ENCODE measurements at regions not wholly inside any gene's neighbourhood (a gene's known extent, or its start where the extent isn't known, plus 50 kb on each side); places are given as distances from the start of the nearest gene placed in this dataset.

DNA sequence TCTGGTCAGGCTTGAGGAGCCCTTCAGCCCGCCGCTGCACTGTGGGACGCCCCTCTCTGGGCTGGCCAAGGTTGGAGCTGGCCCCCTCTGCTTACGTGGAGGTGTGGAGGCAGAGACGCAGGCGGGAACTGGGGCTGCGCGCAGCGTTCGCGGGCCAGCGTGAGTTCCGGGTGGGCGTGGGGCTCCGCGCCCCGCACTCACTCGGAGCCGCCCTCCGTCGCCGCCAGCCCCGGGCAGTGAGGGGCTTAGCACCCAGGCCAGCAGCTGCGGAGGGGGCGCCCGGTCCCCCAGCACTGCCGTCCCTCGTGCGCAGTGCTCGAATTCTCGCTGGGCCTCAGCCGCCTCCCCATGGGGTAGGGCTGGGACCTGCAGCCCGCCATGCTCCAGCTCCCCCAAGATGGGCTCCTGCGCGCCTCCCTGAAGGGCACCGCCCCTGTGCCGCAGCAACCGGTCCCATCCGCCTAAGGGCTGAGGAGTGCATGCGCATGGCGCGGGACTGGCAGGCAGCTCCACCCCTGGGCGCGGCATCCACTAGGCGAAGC lies 695.9 kb downstream of the EPHA7 start:
- no peak for DNase-seq (ENCODE audit: low read depth in 1 of 2, low spot score in 2 of 2)
- ChIA-PET CTCF (ENCODE audit: partially characterized antibody) (no interaction called here), POLR2A (ENCODE audit: partially characterized antibody) (no interaction called here)
- peak overlapping the region in 1 of 4 experiments; percentile 12; a peak in 1 of 8 replicates for H3K4me3 ChIP-seq (ENCODE audit: extremely low read depth in 1 of 4, insufficient read depth in 2 of 4, low read depth in 3 of 4, low read length in 4 of 4)
- no peak overlapping the region for H3K18ac ChIP-seq (ENCODE audit: extremely low read depth, low read length)
- H4K5ac ChIP-seq (ENCODE audit: insufficient read length, low read depth, low read length), result no peak overlapping the region
- peaks cover 0 to 8% of the 10 kb centered on the region in 2 experiments; a peak in 1 of 4 replicates for H3K9me3 ChIP-seq (ENCODE audit: insufficient read depth in 2 of 2, low read depth in 1 of 2, low read length in 1 of 2)
- no peak overlapping the region for H2BK15ac ChIP-seq (ENCODE audit: low read length)
- no peaks in the 10 kb centered on the region for H3K36me3 ChIP-seq (ENCODE audit: control insufficient read depth in 2 of 4, insufficient read depth in 4 of 4, low read length in 3 of 4)
- no peaks in the 10 kb centered on the region for H3K23me2 ChIP-seq (ENCODE audit: low read depth, low read length)
- H3K79me2 ChIP-seq (ENCODE audit: control insufficient read depth in 1 of 2, insufficient read depth in 2 of 2, low read length in 2 of 2), result no peaks in the 10 kb centered on the region
- H3K4me1 ChIP-seq (replicated peaks in 1 of 4; ENCODE audit: control insufficient read depth in 3 of 4, insufficient read depth in 4 of 4, low read length in 3 of 4), result no peaks in the 10 kb centered on the region
- no peaks in the 10 kb centered on the region for H3K79me1 ChIP-seq (ENCODE audit: low read depth, low read length)
- no peak overlapping the region for H3K14ac ChIP-seq (ENCODE audit: insufficient read length)
- H3K27ac ChIP-seq (ENCODE audit: low read depth, low read length), result no peak overlapping the region
- H3K27me3 ChIP-seq (replicated peaks in 1 of 4; ENCODE audit: control insufficient read depth in 3 of 4, extremely low read depth in 1 of 4, insufficient read depth in 3 of 4, low read length in 3 of 4), result no peaks in the 10 kb centered on the region
- H3K9ac ChIP-seq (replicated peaks in 1 of 4; ENCODE audit: extremely low read depth in 1 of 4, low read depth in 3 of 4, low read length in 3 of 4), result no peak overlapping the region
- no peak overlapping the region for H2BK12ac ChIP-seq (ENCODE audit: low read depth, low read length)
- H3K23ac ChIP-seq (ENCODE audit: insufficient read length), result no peak overlapping the region
- no peak overlapping the region for H4K91ac ChIP-seq (replicated peaks; ENCODE audit: insufficient read length, low read length)
- H2AK5ac ChIP-seq (ENCODE audit: low read depth, low read length), result no peak overlapping the region
- peak overlapping the region; percentile 79; the same call in 1 of the 2 replicates for H4K8ac ChIP-seq (ENCODE audit: extremely low read depth, insufficient read depth, low read length)
- no peaks in the 10 kb centered on the region for H4K20me1 ChIP-seq (replicated peaks in 1 of 2; ENCODE audit: control insufficient read depth in 1 of 2, insufficient read depth in 2 of 2, low read length in 2 of 2)
- no peak overlapping the region for H2AFZ ChIP-seq (ENCODE audit: low read length)
- H2BK20ac ChIP-seq (ENCODE audit: low read length), result no peak overlapping the region
- H3K4ac ChIP-seq (replicated peaks; ENCODE audit: insufficient read length, low read depth, low read length), result no peak overlapping the region
- no peak overlapping the region for H3K56ac ChIP-seq (replicated peaks; ENCODE audit: insufficient read length, low read depth, low read length)
- no peak overlapping the region for H2BK5ac ChIP-seq (ENCODE audit: low read depth, low read length)
- H2BK120ac ChIP-seq (replicated peaks; ENCODE audit: low read depth, low read length), result no peak overlapping the region
- TF ChIP-seq NRF1 (IDR thresholded peaks at IDR 0.05; ENCODE audit: low read depth, low read length), result no peak
- no peak for FAIRE-seq
- H3K4me2 ChIP-seq (ENCODE audit: insufficient read depth in 1 of 2, low read depth in 2 of 2, low read length in 2 of 2), result no peak overlapping the region; a peak in 1 of 4 replicates
- WGBS, 2 experiments (ENCODE audit: extremely low coverage in 1 of 2, insufficient coverage in 1 of 2, insufficient read length in 1 of 2, insufficient replicate concordance in 2 of 2, low coverage in 1 of 2, low lambda C conversion rate in 2 of 2, missing lambda C conversion rate in 1 of 2), result 90% methylated on average over 25 of the region's 45 CpGs; no CpG with 5 or more reads in 1 of the 2 experiments

Measured in H1 (cell line).